ENCODE measurements at regions not wholly inside any gene's neighbourhood (a gene's known extent, or its start where the extent isn't known, plus 50 kb on each side); places are given as distances from the start of the nearest gene placed in this dataset.

- Mint-ChIP-seq H3K4me3 (no peak overlapping the region), H3K27ac (no peak overlapping the region), H3K36me3 (ENCODE audit: insufficient read depth in 1 of 3, low read depth in 3 of 3) (no peaks in the 10 kb centered on the region), H3K9me3 (peaks cover 0 to 4% of the 10 kb centered on the region in 2 experiments; a peak in 2 of 5 replicates), H3K27me3 (ENCODE audit: low read depth) (no peaks in the 10 kb centered on the region), H3K4me1 (peaks cover 20 to 23% of the 10 kb centered on the region in 2 experiments)
- H3T11ph ChIP-seq (ENCODE audit: low read length) = no peak overlapping the region
- H3K4me2 ChIP-seq (ENCODE audit: insufficient read depth, insufficient read length, low read length) = no peak overlapping the region
- H2BK12ac ChIP-seq (ENCODE audit: insufficient read length, low read depth, low read length) = no peak overlapping the region
- H4K20me1 ChIP-seq (ENCODE audit: control insufficient read depth, insufficient read depth, insufficient read length) = no peaks in the 10 kb centered on the region
- H3K23ac ChIP-seq (ENCODE audit: insufficient read length, low read depth, low read length) = no peak overlapping the region
- DNase-seq = no peak
- H3K9me3 ChIP-seq (ENCODE audit: control insufficient read depth, low read depth, low read length) = no peaks in the 10 kb centered on the region
- H2BK15ac ChIP-seq (ENCODE audit: low read depth, low read length) = no peak overlapping the region
- no peaks in the 10 kb centered on the region for H3K23me2 ChIP-seq (ENCODE audit: insufficient read length, low read depth, low read length, poor library complexity, severe bottlenecking)
- no peak overlapping the region for H2BK20ac ChIP-seq (ENCODE audit: low read depth, low read length, poor library complexity, severe bottlenecking)
- no peaks in the 10 kb centered on the region for H3K27me3 ChIP-seq (ENCODE audit: insufficient read depth, low read length)
- H3K18ac ChIP-seq (ENCODE audit: insufficient read length, low read depth, low read length) = no peak overlapping the region
- no peak overlapping the region for H4K8ac ChIP-seq (replicated peaks; ENCODE audit: insufficient read length, low read depth, low read length)
- H2BK120ac ChIP-seq (ENCODE audit: low read depth, low read length, poor library complexity, severe bottlenecking) = no peak overlapping the region
- no peak overlapping the region for H4K5ac ChIP-seq (ENCODE audit: insufficient read length, low read depth, low read length)
- no peak overlapping the region for H3K27ac ChIP-seq (ENCODE audit: insufficient read length, low read depth, low read length)
- no peak overlapping the region for H4K91ac ChIP-seq (ENCODE audit: insufficient read length, low read depth, low read length)
- H2AK5ac ChIP-seq (ENCODE audit: insufficient read length, low read length) = no peak overlapping the region
- no peak overlapping the region for H2AFZ ChIP-seq (ENCODE audit: low read length)
- H3K79me2 ChIP-seq (ENCODE audit: insufficient read depth, low read length) = no peaks in the 10 kb centered on the region
- no peak for TF ChIP-seq CTCF (conservative IDR thresholded peaks at IDR 0.05)
- H2BK5ac ChIP-seq (ENCODE audit: insufficient read length, low read length) = no peak overlapping the region
- H3K14ac ChIP-seq (ENCODE audit: insufficient read depth, low read length) = no peak overlapping the region
- no peaks in the 10 kb centered on the region for H3K79me1 ChIP-seq (ENCODE audit: insufficient read depth, low read depth, low read length, poor library complexity, severe bottlenecking)
- WGBS (ENCODE audit: extremely low coverage, insufficient read length, low lambda C conversion rate) = no CpG with 5 or more reads among the region's 3 CpGs
- peaks cover 6% of the 10 kb centered on the region; the same call in 1 of the 2 replicates for H3K4me1 ChIP-seq (ENCODE audit: insufficient read depth, low read length)
- H3K4ac ChIP-seq (ENCODE audit: low read depth, low read length) = no peak overlapping the region
- no peak overlapping the region for H3K56ac ChIP-seq (ENCODE audit: insufficient read length, low read depth, low read length)
- no peak overlapping the region for H3K9ac ChIP-seq (ENCODE audit: extremely low read depth, insufficient read length, low read length)
These were observed 338.0 kb downstream of the RMST start for GRCh38 chr12:97800561-97800960.

All from H9 (cell line).